Kidney epithelial cell (primary cell): ENCODE measurements at regions not wholly inside any gene's neighbourhood (a gene's known extent, or its start where the extent isn't known, plus 50 kb on each side); places are given as distances from the start of the nearest gene placed in this dataset.

ENCODE experiments used
- DNase-seq: peaks from one replicate; pipeline ENCODE4 v3.0.0-alpha.2; 2010; ENCODE audit warnings: low read depth
- H3K27me3 ChIP-seq: 2 replicates; pipeline ENCODE4 v1.6.0; 2011; ENCODE audit warnings: low read length; ENCODE audit not compliant: control insufficient read depth, insufficient read depth
- H3K36me3 ChIP-seq: 2 replicates; pipeline ENCODE4 v1.5.1; 2011; ENCODE audit warnings: low read length; ENCODE audit not compliant: control insufficient read depth, insufficient read depth
- H3K4me3 ChIP-seq: 2 replicates; pipeline ENCODE4 v1.5.1; 2011; ENCODE audit warnings: low read depth, mild to moderate bottlenecking, control low read depth, low read length
- CTCF ChIP-seq: IDR thresholded peaks from 2 replicates; pipeline ENCODE4 v1.5.1; 2011; ENCODE audit warnings: mild to moderate bottlenecking, moderate library complexity, low read length, control low read depth, inconsistent platforms; ENCODE audit not compliant: insufficient read depth, poor library complexity, severe bottlenecking

GRCh38 chr7:52261057-52261456 is 774.4 kb upstream of the POM121L12 start:
- Histone ChIP-seq H3K27me3 (no peaks in the 10 kb centered on the region), H3K36me3 (no peaks in the 10 kb centered on the region), H3K4me3 (no peak overlapping the region)
- TF ChIP-seq CTCF = no peak
- DNase-seq = no peak

GRCh38 chr7:52260046-52260665 is 775.3 kb upstream of the POM121L12 start:
- Histone ChIP-seq H3K4me3 (no peak overlapping the region), H3K36me3 (no peaks in the 10 kb centered on the region), H3K27me3 (no peaks in the 10 kb centered on the region)
- no peak for DNase-seq
- peak; percentile 3 for TF ChIP-seq CTCF

- H3K4me3 ChIP-seq = no peak overlapping the region
- H3K27me3 ChIP-seq = no peaks in the 10 kb centered on the region
- H3K36me3 ChIP-seq = no peaks in the 10 kb centered on the region
- no peak for DNase-seq
- TF ChIP-seq CTCF = no peak
Measured at GRCh38 chr7:52257890-52258289, 777.5 kb upstream of the POM121L12 start.

GRCh38 chr7:52254396-52255010 is 780.9 kb upstream of the POM121L12 start:
- H3K27me3 ChIP-seq = no peaks in the 10 kb centered on the region
- H3K4me3 ChIP-seq = no peak overlapping the region
- DNase-seq = no peak
- TF ChIP-seq CTCF = no peak
- H3K36me3 ChIP-seq = no peaks in the 10 kb centered on the region

GRCh38 chr7:52253953-52254352 is 781.5 kb upstream of the POM121L12 start:
- Histone ChIP-seq H3K4me3 (no peak overlapping the region), H3K36me3 (no peaks in the 10 kb centered on the region), H3K27me3 (no peaks in the 10 kb centered on the region)
- no peak for TF ChIP-seq CTCF
- DNase-seq = no peak

- DNase-seq = no peak
- Histone ChIP-seq H3K36me3 (no peaks in the 10 kb centered on the region), H3K4me3 (no peak overlapping the region), H3K27me3 (no peaks in the 10 kb centered on the region)
- TF ChIP-seq CTCF = no peak
Measured at GRCh38 chr7:52249741-52250140, 785.7 kb upstream of the POM121L12 start.
